ENCODE measurements at regions not wholly inside any gene's neighbourhood (a gene's known extent, or its start where the extent isn't known, plus 50 kb on each side); places are given as distances from the start of the nearest gene placed in this dataset.

GRCh38 chr5:53246042-53246836 lies 136.7 kb upstream of the MOCS2 start:
- TF ChIP-seq CTCF (conservative IDR thresholded peaks at IDR 0.05) = no peak
- no peak for TF ChIP-seq EZH2 (IDR thresholded peaks at IDR 0.05; ENCODE audit: low read depth)

Measured in PC-9 (cell line).